ENCODE measurements at regions not wholly inside any gene's neighbourhood (a gene's known extent, or its start where the extent isn't known, plus 50 kb on each side); places are given as distances from the start of the nearest gene placed in this dataset.

- no peak for FAIRE-seq
- H3K9me3 ChIP-seq (ENCODE audit: control insufficient read depth in 2 of 3, insufficient read depth in 1 of 3, low read length in 3 of 3): no peaks in the 10 kb centered on the region
- DNase-seq: no peak
- no peak overlapping the region for H3K27ac ChIP-seq (ENCODE audit: low read depth in 2 of 2, low read length in 2 of 2)
- no peak for TF ChIP-seq CTCF (IDR thresholded peaks at IDR 0.05; ENCODE audit: borderline replicate concordance, extremely low read depth, insufficient read depth)
- H3K9ac ChIP-seq (ENCODE audit: low read length in 3 of 3): no peak overlapping the region
- H3K27me3 ChIP-seq (ENCODE audit: control insufficient read depth, insufficient read depth, low read length): no peaks in the 10 kb centered on the region
- no peaks in the 10 kb centered on the region for H3K36me3 ChIP-seq (ENCODE audit: control insufficient read depth in 2 of 3, insufficient read depth in 3 of 3, low read length in 3 of 3)
- intact Hi-C loops (cut with DNase I): no loop called here
- no peak overlapping the region for H3K4me3 ChIP-seq (ENCODE audit: low read length in 3 of 3)
- H3K4me1 ChIP-seq (ENCODE audit: control insufficient read depth in 2 of 3, insufficient read depth in 2 of 3, low read depth in 1 of 3, low read length in 3 of 3): no peaks in the 10 kb centered on the region
Measured at GRCh38 chr13:29961036-29961670, 110.7 kb upstream of the UBL3 start.

- FAIRE-seq (no peak), DNase-seq (no peak)
- intact Hi-C loops (cut with DNase I): no loop called here
- Histone ChIP-seq H3K9me3 (ENCODE audit: control insufficient read depth in 2 of 3, insufficient read depth in 1 of 3, low read length in 3 of 3) (no peaks in the 10 kb centered on the region), H3K4me1 (ENCODE audit: control insufficient read depth in 2 of 3, insufficient read depth in 2 of 3, low read depth in 1 of 3, low read length in 3 of 3) (no peaks in the 10 kb centered on the region), H3K9ac (ENCODE audit: low read length in 3 of 3) (no peak overlapping the region), H3K4me3 (ENCODE audit: low read length in 3 of 3) (no peak overlapping the region), H3K27me3 (ENCODE audit: control insufficient read depth, insufficient read depth, low read length) (no peaks in the 10 kb centered on the region), H3K36me3 (ENCODE audit: control insufficient read depth in 2 of 3, insufficient read depth in 3 of 3, low read length in 3 of 3) (no peaks in the 10 kb centered on the region), H3K27ac (ENCODE audit: low read depth in 2 of 2, low read length in 2 of 2) (no peak overlapping the region)
- TF ChIP-seq CTCF (IDR thresholded peaks at IDR 0.05; ENCODE audit: borderline replicate concordance, extremely low read depth, insufficient read depth): no peak
Measured at GRCh38 chr13:29959603-29960002, 109.2 kb upstream of the UBL3 start.

GRCh38 chr13:29959086-29959485 is 108.7 kb upstream of the UBL3 start:
- no peak overlapping the region for H3K4me3 ChIP-seq (ENCODE audit: low read length in 3 of 3)
- FAIRE-seq (no peak), DNase-seq (no peak)
- no peaks in the 10 kb centered on the region for H3K27me3 ChIP-seq (ENCODE audit: control insufficient read depth, insufficient read depth, low read length)
- H3K36me3 ChIP-seq (ENCODE audit: control insufficient read depth in 2 of 3, insufficient read depth in 3 of 3, low read length in 3 of 3): no peaks in the 10 kb centered on the region
- no peaks in the 10 kb centered on the region for H3K9me3 ChIP-seq (ENCODE audit: control insufficient read depth in 2 of 3, insufficient read depth in 1 of 3, low read length in 3 of 3)
- no peak overlapping the region for H3K9ac ChIP-seq (ENCODE audit: low read length in 3 of 3)
- TF ChIP-seq CTCF (IDR thresholded peaks at IDR 0.05; ENCODE audit: borderline replicate concordance, extremely low read depth, insufficient read depth): no peak
- no peak overlapping the region for H3K27ac ChIP-seq (ENCODE audit: low read depth in 2 of 2, low read length in 2 of 2)
- intact Hi-C loops (cut with DNase I): no loop called here
- H3K4me1 ChIP-seq (ENCODE audit: control insufficient read depth in 2 of 3, insufficient read depth in 2 of 3, low read depth in 1 of 3, low read length in 3 of 3): no peaks in the 10 kb centered on the region

- H3K9me3 ChIP-seq (ENCODE audit: control insufficient read depth in 2 of 3, insufficient read depth in 1 of 3, low read length in 3 of 3): no peaks in the 10 kb centered on the region
- no peak overlapping the region for H3K27ac ChIP-seq (ENCODE audit: low read depth in 2 of 2, low read length in 2 of 2)
- no peaks in the 10 kb centered on the region for H3K27me3 ChIP-seq (ENCODE audit: control insufficient read depth, insufficient read depth, low read length)
- no peaks in the 10 kb centered on the region for H3K4me1 ChIP-seq (ENCODE audit: control insufficient read depth in 2 of 3, insufficient read depth in 2 of 3, low read depth in 1 of 3, low read length in 3 of 3)
- DNase-seq (no peak), FAIRE-seq (no peak)
- no peak for TF ChIP-seq CTCF (IDR thresholded peaks at IDR 0.05; ENCODE audit: borderline replicate concordance, extremely low read depth, insufficient read depth)
- no peak overlapping the region for H3K4me3 ChIP-seq (ENCODE audit: low read length in 3 of 3)
- no peak overlapping the region for H3K9ac ChIP-seq (ENCODE audit: low read length in 3 of 3)
- intact Hi-C loops (cut with DNase I): no loop called here
- H3K36me3 ChIP-seq (ENCODE audit: control insufficient read depth in 2 of 3, insufficient read depth in 3 of 3, low read length in 3 of 3): no peaks in the 10 kb centered on the region
Measured at GRCh38 chr13:29958476-29958875, 108.1 kb upstream of the UBL3 start.

Measured in kidney (tissue), 13 donors.